Breast epithelium (tissue), 3 donors: ENCODE measurements at regions not wholly inside any gene's neighbourhood (a gene's known extent, or its start where the extent isn't known, plus 50 kb on each side); places are given as distances from the start of the nearest gene placed in this dataset.

Experiments
- POLR2A ChIP-seq: fragments of 450-650 bp; IDR thresholded peaks from one replicate; pipeline ENCODE4 v1.6.1; 2016; ENCODE audit warnings: antibody characterized with exemption, mild to moderate bottlenecking, moderate library complexity
- POLR2AphosphoS5 ChIP-seq, 3 donors: sonication (generic); formaldehyde crosslinking; IDR thresholded peaks; one replicate each; pipeline ENCODE4 v1.6.1; 2017; ENCODE audit warnings: antibody characterized with exemption in 3 of 3
- TF ChIP-seq, protein P1 (sequence below), 3 donors: fragments of 450-650 bp; IDR thresholded peaks; one replicate each; pipeline ENCODE4 v1.5.1; 2016 to 2017; ENCODE audit warnings: antibody characterized with exemption in 3 of 3, mild to moderate bottlenecking in 3 of 3, moderate library complexity in 3 of 3

DNA sequence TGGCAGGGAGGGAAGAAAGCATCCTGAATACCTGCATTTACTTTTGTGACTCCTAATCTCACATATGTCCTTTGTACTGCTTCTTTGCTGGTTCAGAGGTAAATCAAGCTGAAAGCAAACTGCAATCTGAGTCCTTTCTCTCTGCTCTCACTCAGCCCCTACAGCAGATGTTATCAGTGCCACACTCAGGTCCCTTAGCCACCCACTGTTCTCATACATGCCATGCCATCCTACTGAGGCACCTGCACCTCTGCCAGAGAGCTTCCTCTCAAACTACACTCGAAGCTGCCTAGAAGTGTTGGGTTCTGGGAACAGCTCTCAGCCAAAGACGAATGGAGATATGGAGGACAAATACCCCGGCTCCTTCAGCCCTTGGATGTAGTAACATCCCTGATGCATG, 244.5 kb downstream of the TXNL1 start:
- TF ChIP-seq, protein P1, sequence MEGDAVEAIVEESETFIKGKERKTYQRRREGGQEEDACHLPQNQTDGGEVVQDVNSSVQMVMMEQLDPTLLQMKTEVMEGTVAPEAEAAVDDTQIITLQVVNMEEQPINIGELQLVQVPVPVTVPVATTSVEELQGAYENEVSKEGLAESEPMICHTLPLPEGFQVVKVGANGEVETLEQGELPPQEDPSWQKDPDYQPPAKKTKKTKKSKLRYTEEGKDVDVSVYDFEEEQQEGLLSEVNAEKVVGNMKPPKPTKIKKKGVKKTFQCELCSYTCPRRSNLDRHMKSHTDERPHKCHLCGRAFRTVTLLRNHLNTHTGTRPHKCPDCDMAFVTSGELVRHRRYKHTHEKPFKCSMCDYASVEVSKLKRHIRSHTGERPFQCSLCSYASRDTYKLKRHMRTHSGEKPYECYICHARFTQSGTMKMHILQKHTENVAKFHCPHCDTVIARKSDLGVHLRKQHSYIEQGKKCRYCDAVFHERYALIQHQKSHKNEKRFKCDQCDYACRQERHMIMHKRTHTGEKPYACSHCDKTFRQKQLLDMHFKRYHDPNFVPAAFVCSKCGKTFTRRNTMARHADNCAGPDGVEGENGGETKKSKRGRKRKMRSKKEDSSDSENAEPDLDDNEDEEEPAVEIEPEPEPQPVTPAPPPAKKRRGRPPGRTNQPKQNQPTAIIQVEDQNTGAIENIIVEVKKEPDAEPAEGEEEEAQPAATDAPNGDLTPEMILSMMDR (IDR thresholded peaks at IDR 0.05) = no peak
- TF ChIP-seq POLR2AphosphoS5 (IDR thresholded peaks at IDR 0.05) = no peak
- no peak for TF ChIP-seq POLR2A
